GM23338 (cell line): ENCODE measurements at regions not wholly inside any gene's neighbourhood (a gene's known extent, or its start where the extent isn't known, plus 50 kb on each side); places are given as distances from the start of the nearest gene placed in this dataset.

Source experiments
- ATAC-seq: fragments of 200-7000 bp; cut with Tn5 transposase; 3 replicates; pipeline ENCODE4 v1.9.1; 2020
- DNase-seq: peaks from one replicate; pipeline ENCODE4 v3.0.0-alpha.2; 2015; ENCODE audit warnings: low spot score
- H2AFZ ChIP-seq: fragments of 200-600 bp; sonication (generic); 2 replicates; pipeline ENCODE4 v1.8.0; 2016; ENCODE audit warnings: antibody characterized with exemption, mild to moderate bottlenecking, moderate library complexity
- H3F3A ChIP-seq: fragments of 200-600 bp; sonication (generic); replicated peaks from 2 replicates; pipeline ENCODE4 v1.8.0; 2017; ENCODE audit warnings: antibody characterized with exemption, mixed run types, low read depth
- H3K27ac ChIP-seq: fragments of 200-600 bp; sonication (generic); 2 replicates; pipeline ENCODE4 v1.6.1; 2016; ENCODE audit warnings: low read depth
- H3K27me3 ChIP-seq: fragments of 200-600 bp; sonication (generic); 2 replicates; pipeline ENCODE4 v1.8.0; 2016; ENCODE audit warnings: mild to moderate bottlenecking, mixed run types, moderate library complexity; ENCODE audit not compliant: insufficient read depth
- H3K36me3 ChIP-seq: fragments of 200-600 bp; sonication (generic); 2 replicates; pipeline ENCODE4 v1.8.0; 2016; ENCODE audit warnings: mild to moderate bottlenecking; ENCODE audit not compliant: insufficient read depth
- H3K4me1 ChIP-seq: fragments of 200-600 bp; sonication (generic); 2 replicates; pipeline ENCODE4 v1.8.0; 2016; ENCODE audit warnings: mild to moderate bottlenecking, moderate library complexity; ENCODE audit not compliant: insufficient read depth
- H3K4me2 ChIP-seq: fragments of 200-600 bp; sonication (generic); 2 replicates; pipeline ENCODE4 v1.7.1; 2017; ENCODE audit warnings: mixed run types
- H3K4me3 ChIP-seq: fragments of 200-600 bp; sonication (generic); 2 replicates; pipeline ENCODE4 v1.6.1; 2016; ENCODE audit warnings: mixed run types
- H3K79me2 ChIP-seq: fragments of 200-600 bp; sonication (generic); replicated peaks from 2 replicates; pipeline ENCODE4 v1.8.0; 2017; ENCODE audit warnings: mild to moderate bottlenecking; ENCODE audit not compliant: insufficient read depth
- H3K9me2 ChIP-seq: fragments of 200-600 bp; sonication (generic); 2 replicates; pipeline ENCODE4 v1.8.0; 2017; ENCODE audit not compliant: insufficient read depth
- H4K20me1 ChIP-seq: fragments of 200-600 bp; sonication (generic); replicated peaks from 2 replicates; pipeline ENCODE4 v1.8.0; 2017; ENCODE audit warnings: mild to moderate bottlenecking; ENCODE audit not compliant: insufficient read depth
- H3K27ac Mint-ChIP-seq: 2 replicates; pipeline ENCODE4 v1.8.0; 2020; ENCODE audit warnings: inconsistent platforms, mild to moderate bottlenecking, moderate library complexity, mixed read lengths
- H3K27me3 Mint-ChIP-seq: 3 replicates; pipeline ENCODE4 v1.8.0; 2022; ENCODE audit warnings: low read depth, mild to moderate bottlenecking, moderate library complexity, mixed read lengths, inconsistent platforms; ENCODE audit not compliant: insufficient read depth, poor library complexity
- H3K36me3 Mint-ChIP-seq: 3 replicates; pipeline ENCODE4 v1.8.0; 2021; ENCODE audit warnings: low read depth, mild to moderate bottlenecking, inconsistent platforms, moderate library complexity, mixed read lengths
- H3K4me1 Mint-ChIP-seq: 3 replicates; pipeline ENCODE4 v1.8.0; 2020; ENCODE audit warnings: mild to moderate bottlenecking, inconsistent platforms, mixed read lengths
- H3K4me3 Mint-ChIP-seq: 3 replicates; pipeline ENCODE4 v1.8.0; 2021; ENCODE audit warnings: moderate library complexity, mild to moderate bottlenecking, inconsistent platforms, mixed read lengths
- H3K9me3 Mint-ChIP-seq: 3 replicates; pipeline ENCODE4 v1.8.0; 2020; ENCODE audit warnings: moderate library complexity, mild to moderate bottlenecking, inconsistent platforms, mixed read lengths
- CREB1 ChIP-seq: fragments of 250-450 bp; sonication (Bioruptor Pico); IDR thresholded peaks from 2 replicates; pipeline ENCODE4 v1.5.0; 2020; ENCODE audit warnings: low read depth, mild to moderate bottlenecking, moderate library complexity
- EZH2 ChIP-seq: fragments of 200-600 bp; sonication (generic); IDR thresholded peaks from one replicate; pipeline ENCODE4 v1.8.0; 2017; ENCODE audit warnings: antibody characterized with exemption, mild to moderate bottlenecking, low read depth; ENCODE audit not compliant: unreplicated experiment
- JUNB ChIP-seq: IDR thresholded peaks from one replicate; pipeline ENCODE4 v1.6.1; 2016; ENCODE audit warnings: antibody characterized with exemption; ENCODE audit not compliant: unreplicated experiment
- STAT1 ChIP-seq: IDR thresholded peaks from one replicate; pipeline ENCODE4 v1.6.1; 2016; ENCODE audit warnings: antibody characterized with exemption; ENCODE audit not compliant: unreplicated experiment
- ZNF114 ChIP-seq: fragments of 250-450 bp; sonication (Bioruptor Pico); IDR thresholded peaks from 2 replicates; pipeline ENCODE4 v1.5.0; 2020; ENCODE audit warnings: mild to moderate bottlenecking, moderate library complexity
- ZNF331 ChIP-seq: fragments of 250-450 bp; sonication (Bioruptor Pico); IDR thresholded peaks from 2 replicates; pipeline ENCODE4 v1.5.0; 2020; ENCODE audit warnings: low read depth, mild to moderate bottlenecking, moderate library complexity
- TF ChIP-seq, protein P1 (sequence below): IDR thresholded peaks from one replicate; pipeline ENCODE4 v1.6.1; 2018; ENCODE audit warnings: antibody characterized with exemption; ENCODE audit not compliant: unreplicated experiment
- TF ChIP-seq, protein P2 (sequence below): IDR thresholded peaks from 2 replicates; pipeline ENCODE4 v1.6.1; 2016; ENCODE audit warnings: antibody characterized with exemption

DNA sequence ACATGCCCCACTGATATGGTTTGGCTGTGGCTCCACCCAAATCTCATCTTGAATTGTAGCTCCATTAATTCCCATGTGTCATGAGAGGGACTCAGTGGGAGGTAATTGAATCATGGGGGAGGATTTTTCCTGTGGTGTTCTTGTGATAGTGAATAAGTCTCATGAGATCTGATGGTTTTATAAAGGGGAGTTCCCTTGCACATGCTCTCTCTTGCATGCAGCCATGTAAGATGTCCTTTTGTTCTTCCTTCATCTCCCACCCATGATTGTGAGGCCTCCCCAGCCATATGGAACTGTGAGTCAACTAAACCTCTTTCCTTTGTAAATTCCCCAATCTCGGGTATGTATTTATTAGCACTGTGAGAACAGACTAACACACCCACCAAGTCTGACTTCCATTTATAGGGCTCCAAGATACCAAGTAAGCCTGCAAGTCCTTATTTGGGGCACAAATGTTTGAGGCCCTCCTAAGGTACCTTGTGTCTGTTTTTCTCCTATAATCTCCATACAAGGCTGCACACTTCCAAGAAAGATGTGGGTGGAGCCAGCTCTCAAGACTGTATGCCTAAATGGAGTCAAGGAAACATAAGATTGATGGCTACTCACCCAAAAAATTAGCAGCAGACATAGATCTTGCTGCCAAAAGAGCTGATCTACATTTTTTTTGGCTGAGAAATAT lies 364.7 kb downstream of the TXNL1 start (continued):
- TF ChIP-seq, protein P1, sequence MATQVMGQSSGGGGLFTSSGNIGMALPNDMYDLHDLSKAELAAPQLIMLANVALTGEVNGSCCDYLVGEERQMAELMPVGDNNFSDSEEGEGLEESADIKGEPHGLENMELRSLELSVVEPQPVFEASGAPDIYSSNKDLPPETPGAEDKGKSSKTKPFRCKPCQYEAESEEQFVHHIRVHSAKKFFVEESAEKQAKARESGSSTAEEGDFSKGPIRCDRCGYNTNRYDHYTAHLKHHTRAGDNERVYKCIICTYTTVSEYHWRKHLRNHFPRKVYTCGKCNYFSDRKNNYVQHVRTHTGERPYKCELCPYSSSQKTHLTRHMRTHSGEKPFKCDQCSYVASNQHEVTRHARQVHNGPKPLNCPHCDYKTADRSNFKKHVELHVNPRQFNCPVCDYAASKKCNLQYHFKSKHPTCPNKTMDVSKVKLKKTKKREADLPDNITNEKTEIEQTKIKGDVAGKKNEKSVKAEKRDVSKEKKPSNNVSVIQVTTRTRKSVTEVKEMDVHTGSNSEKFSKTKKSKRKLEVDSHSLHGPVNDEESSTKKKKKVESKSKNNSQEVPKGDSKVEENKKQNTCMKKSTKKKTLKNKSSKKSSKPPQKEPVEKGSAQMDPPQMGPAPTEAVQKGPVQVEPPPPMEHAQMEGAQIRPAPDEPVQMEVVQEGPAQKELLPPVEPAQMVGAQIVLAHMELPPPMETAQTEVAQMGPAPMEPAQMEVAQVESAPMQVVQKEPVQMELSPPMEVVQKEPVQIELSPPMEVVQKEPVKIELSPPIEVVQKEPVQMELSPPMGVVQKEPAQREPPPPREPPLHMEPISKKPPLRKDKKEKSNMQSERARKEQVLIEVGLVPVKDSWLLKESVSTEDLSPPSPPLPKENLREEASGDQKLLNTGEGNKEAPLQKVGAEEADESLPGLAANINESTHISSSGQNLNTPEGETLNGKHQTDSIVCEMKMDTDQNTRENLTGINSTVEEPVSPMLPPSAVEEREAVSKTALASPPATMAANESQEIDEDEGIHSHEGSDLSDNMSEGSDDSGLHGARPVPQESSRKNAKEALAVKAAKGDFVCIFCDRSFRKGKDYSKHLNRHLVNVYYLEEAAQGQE = no peak
- no peak for TF ChIP-seq STAT1
- TF ChIP-seq ZNF331 (CRISPR knock-in tag) = no peak
- no peak for TF ChIP-seq ZNF114 (CRISPR knock-in tag)
- TF ChIP-seq CREB1 = no peak
- TF ChIP-seq, protein P2, sequence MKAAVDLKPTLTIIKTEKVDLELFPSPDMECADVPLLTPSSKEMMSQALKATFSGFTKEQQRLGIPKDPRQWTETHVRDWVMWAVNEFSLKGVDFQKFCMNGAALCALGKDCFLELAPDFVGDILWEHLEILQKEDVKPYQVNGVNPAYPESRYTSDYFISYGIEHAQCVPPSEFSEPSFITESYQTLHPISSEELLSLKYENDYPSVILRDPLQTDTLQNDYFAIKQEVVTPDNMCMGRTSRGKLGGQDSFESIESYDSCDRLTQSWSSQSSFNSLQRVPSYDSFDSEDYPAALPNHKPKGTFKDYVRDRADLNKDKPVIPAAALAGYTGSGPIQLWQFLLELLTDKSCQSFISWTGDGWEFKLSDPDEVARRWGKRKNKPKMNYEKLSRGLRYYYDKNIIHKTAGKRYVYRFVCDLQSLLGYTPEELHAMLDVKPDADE = no peak
- TF ChIP-seq JUNB = no peak
- no peak for TF ChIP-seq EZH2

- DNase-seq = no peak
- no peak overlapping the region for H3K27ac Mint-ChIP-seq
- H3K36me3 Mint-ChIP-seq = no peaks in the 10 kb centered on the region
- Histone ChIP-seq H2AFZ (no peak overlapping the region), H3K4me2 (no peak overlapping the region), H3K27ac (no peak overlapping the region), H3F3A (no peaks in the 10 kb centered on the region), H3K4me3 (no peak overlapping the region), H3K9me2 (peaks cover 19% of the 10 kb centered on the region), H3K79me2 (no peaks in the 10 kb centered on the region), H3K27me3 (no peaks in the 10 kb centered on the region), H3K4me1 (no peaks in the 10 kb centered on the region), H3K36me3 (no peaks in the 10 kb centered on the region), H4K20me1 (no peaks in the 10 kb centered on the region)
- no peak overlapping the region for H3K4me3 Mint-ChIP-seq
- no peaks in the 10 kb centered on the region for H3K4me1 Mint-ChIP-seq
- no peaks in the 10 kb centered on the region for H3K27me3 Mint-ChIP-seq
- ATAC-seq = no peak
- TF ChIP-seq, protein P2 = no peak
- no peak for TF ChIP-seq CREB1
- no peaks in the 10 kb centered on the region for H3K9me3 Mint-ChIP-seq
Measured at GRCh38 chr18:56270671-56271250, 367.6 kb downstream of the TXNL1 start.
